H9 (cell line): ENCODE measurements at regions not wholly inside any gene's neighbourhood (a gene's known extent, or its start where the extent isn't known, plus 50 kb on each side); places are given as distances from the start of the nearest gene placed in this dataset.

Experiments used
- DNase-seq: peaks from one replicate; pipeline ENCODE4 v3.0.0-alpha.2; 2017
- H2AFZ ChIP-seq: one replicate; pipeline ENCODE4 v1.6.1; 2013; ENCODE audit warnings: mild to moderate bottlenecking, low read length, control low read depth, moderate library complexity
- H2AK5ac ChIP-seq: 2 replicates; pipeline ENCODE4 v1.6.1; 2013; ENCODE audit warnings: low read length, control low read depth, mixed read lengths; ENCODE audit not compliant: insufficient read length
- H2BK120ac ChIP-seq: one replicate; pipeline ENCODE4 v1.6.1; 2013; ENCODE audit warnings: low read depth, mild to moderate bottlenecking, low read length, control low read depth, inconsistent platforms; ENCODE audit not compliant: poor library complexity, severe bottlenecking
- H2BK12ac ChIP-seq: 2 replicates; pipeline ENCODE4 v1.6.1; 2013; ENCODE audit warnings: low read length, control low read depth, mixed read lengths, low read depth; ENCODE audit not compliant: insufficient read length
- H2BK15ac ChIP-seq: 2 replicates; pipeline ENCODE4 v1.6.1; 2013; ENCODE audit warnings: low read depth, low read length, control low read depth
- H2BK20ac ChIP-seq: one replicate; pipeline ENCODE4 v1.6.1; 2013; ENCODE audit warnings: low read depth, mild to moderate bottlenecking, low read length, control low read depth, inconsistent platforms; ENCODE audit not compliant: poor library complexity, severe bottlenecking
- H2BK5ac ChIP-seq: 2 replicates; pipeline ENCODE4 v1.6.1; 2013; ENCODE audit warnings: low read length, control low read depth, mixed read lengths; ENCODE audit not compliant: insufficient read length
- H3K14ac ChIP-seq: 2 replicates; pipeline ENCODE4 v1.6.1; 2013; ENCODE audit warnings: low read length, control low read depth; ENCODE audit not compliant: insufficient read depth
- H3K18ac ChIP-seq: 2 replicates; pipeline ENCODE4 v1.6.1; 2013; ENCODE audit warnings: low read depth, mild to moderate bottlenecking, mixed read lengths, low read length, control low read depth; ENCODE audit not compliant: insufficient read length
- H3K23ac ChIP-seq: 2 replicates; pipeline ENCODE4 v1.6.1; 2013; ENCODE audit warnings: low read length, control low read depth, mixed read lengths, low read depth; ENCODE audit not compliant: insufficient read length
- H3K23me2 ChIP-seq: 2 replicates; pipeline ENCODE4 v1.6.1; 2013; ENCODE audit warnings: low read depth, mild to moderate bottlenecking, mixed read lengths, low read length, control low read depth; ENCODE audit not compliant: insufficient read length, poor library complexity, severe bottlenecking
- H3K27ac ChIP-seq: 2 replicates; pipeline ENCODE4 v1.5.1; 2013; ENCODE audit warnings: low read length, control low read depth, mixed read lengths, low read depth; ENCODE audit not compliant: insufficient read length
- H3K27me3 ChIP-seq: 2 replicates; pipeline ENCODE4 v1.6.1; 2013; ENCODE audit warnings: low read length, control low read depth, inconsistent platforms; ENCODE audit not compliant: insufficient read depth
- H3K4ac ChIP-seq: 2 replicates; pipeline ENCODE4 v1.6.1; 2013; ENCODE audit warnings: low read depth, mild to moderate bottlenecking, control low read depth, inconsistent platforms, low read length, moderate library complexity
- H3K4me1 ChIP-seq: 2 replicates; pipeline ENCODE4 v1.6.1; 2013; ENCODE audit warnings: low read length, control low read depth, inconsistent platforms; ENCODE audit not compliant: insufficient read depth
- H3K4me2 ChIP-seq: 2 replicates; pipeline ENCODE4 v1.6.1; 2013; ENCODE audit warnings: low read length, control low read depth, mixed read lengths; ENCODE audit not compliant: insufficient read length, insufficient read depth
- H3K56ac ChIP-seq: 2 replicates; pipeline ENCODE4 v1.6.1; 2013; ENCODE audit warnings: low read depth, mild to moderate bottlenecking, mixed read lengths, low read length, control low read depth; ENCODE audit not compliant: insufficient read length
- H3K79me1 ChIP-seq: 2 replicates; pipeline ENCODE4 v1.6.1; 2013; ENCODE audit warnings: low read depth, mild to moderate bottlenecking, moderate library complexity, low read length, control low read depth, inconsistent platforms; ENCODE audit not compliant: insufficient read depth, poor library complexity, severe bottlenecking
- H3K79me2 ChIP-seq: 2 replicates; pipeline ENCODE4 v1.6.1; 2013; ENCODE audit warnings: low read length, control low read depth, inconsistent platforms; ENCODE audit not compliant: insufficient read depth
- H3K9ac ChIP-seq: 2 replicates; pipeline ENCODE4 v1.6.1; 2013; ENCODE audit warnings: low read length, control low read depth, mixed read lengths; ENCODE audit not compliant: insufficient read length; ENCODE audit errors: extremely low read depth
- H3K9me3 ChIP-seq: one replicate; pipeline ENCODE4 v1.6.1; 2013; ENCODE audit warnings: low read depth, low read length, inconsistent platforms; ENCODE audit not compliant: control insufficient read depth
- H3T11ph ChIP-seq: one replicate; pipeline ENCODE4 v1.6.1; 2013; ENCODE audit warnings: mild to moderate bottlenecking, low read length, control low read depth, inconsistent platforms
- H4K20me1 ChIP-seq: one replicate; pipeline ENCODE4 v1.6.1; 2013; ENCODE audit not compliant: control insufficient read depth, insufficient read length, insufficient read depth
- H4K5ac ChIP-seq: 2 replicates; pipeline ENCODE4 v1.6.1; 2013; ENCODE audit warnings: low read depth, mild to moderate bottlenecking, mixed read lengths, low read length, control low read depth; ENCODE audit not compliant: insufficient read length
- H4K8ac ChIP-seq: replicated peaks from 2 replicates; pipeline ENCODE4 v1.6.1; 2013; ENCODE audit warnings: low read length, control low read depth, mixed read lengths, low read depth; ENCODE audit not compliant: insufficient read length
- H4K91ac ChIP-seq: 2 replicates; pipeline ENCODE4 v1.6.1; 2013; ENCODE audit warnings: low read depth, mild to moderate bottlenecking, moderate library complexity, mixed read lengths, low read length, control low read depth; ENCODE audit not compliant: insufficient read length
- H3K27ac Mint-ChIP-seq, 3 experiments: 2 replicates in 2 of 3; 3 replicates in 1 of 3; pipeline ENCODE4 v1.8.0; 2020 to 2021; ENCODE audit warnings: mixed read lengths in 3 of 3, mild to moderate bottlenecking in 1 of 3, moderate library complexity in 1 of 3
- H3K27me3 Mint-ChIP-seq: 2 replicates; pipeline ENCODE4 v1.8.0; 2021; ENCODE audit warnings: low read depth, mild to moderate bottlenecking, moderate library complexity, mixed read lengths
- H3K36me3 Mint-ChIP-seq, 3 experiments: 2 replicates in 2 of 3; 3 replicates in 1 of 3; pipeline ENCODE4 v1.8.0; 2020 to 2021; ENCODE audit warnings: low read depth in 3 of 3, mixed read lengths in 3 of 3; ENCODE audit not compliant: insufficient read depth in 1 of 3
- H3K4me1 Mint-ChIP-seq, 2 experiments: 2 replicates each; pipeline ENCODE4 v1.8.0; 2020; ENCODE audit warnings: mixed read lengths in 2 of 2
- H3K4me3 Mint-ChIP-seq, 2 experiments: 2 replicates in 1 of 2; 3 replicates in 1 of 2; pipeline ENCODE4 v1.8.0; 2020 to 2021; ENCODE audit warnings: mild to moderate bottlenecking in 2 of 2, mixed read lengths in 2 of 2, moderate library complexity in 1 of 2
- H3K9me3 Mint-ChIP-seq, 2 experiments: 2 replicates in 1 of 2; 3 replicates in 1 of 2; pipeline ENCODE4 v1.8.0; 2020; ENCODE audit warnings: mild to moderate bottlenecking in 2 of 2, mixed read lengths in 2 of 2, moderate library complexity in 1 of 2
- TF ChIP-seq, protein P1 (sequence below): fragments of 200-600 bp; sonication (generic); conservative IDR thresholded peaks from 3 replicates; pipeline ENCODE4 v1.8.0; 2021; ENCODE audit warnings: antibody characterized with exemption, mild to moderate bottlenecking

- Histone ChIP-seq H3K9me3 (no peaks in the 10 kb centered on the region), H3K23me2 (no peaks in the 10 kb centered on the region), H3K18ac (no peak overlapping the region), H3K4me2 (no peak overlapping the region), H2AFZ (no peak overlapping the region), H2BK20ac (no peak overlapping the region), H3K9ac (no peak overlapping the region), H3K4ac (no peak overlapping the region), H3K4me1 (no peaks in the 10 kb centered on the region), H3K79me2 (no peaks in the 10 kb centered on the region), H2BK12ac (no peak overlapping the region), H3K27ac (no peak overlapping the region), H3K27me3 (no peaks in the 10 kb centered on the region), H4K8ac (no peak overlapping the region), H3T11ph (no peak overlapping the region), H4K91ac (no peak overlapping the region), H2BK5ac (no peak overlapping the region), H2BK15ac (no peak overlapping the region), H3K23ac (no peak overlapping the region), H4K5ac (no peak overlapping the region), H3K56ac (no peak overlapping the region), H3K79me1 (no peaks in the 10 kb centered on the region), H2AK5ac (no peak overlapping the region), H2BK120ac (no peak overlapping the region), H4K20me1 (no peaks in the 10 kb centered on the region), H3K14ac (no peak overlapping the region)
- Mint-ChIP-seq H3K36me3 (peaks cover 0 to 7% (median 0%) of the 10 kb centered on the region in 3 experiments; a peak in 1 of 7 replicates), H3K27ac (no peak overlapping the region), H3K4me1 (peaks cover 0 to 3% of the 10 kb centered on the region in 2 experiments; a peak in 1 of 4 replicates), H3K27me3 (no peaks in the 10 kb centered on the region), H3K9me3 (peaks cover 2 to 6% of the 10 kb centered on the region in 2 experiments; a peak in 2 of 5 replicates), H3K4me3 (no peak overlapping the region)
- no peak for DNase-seq
- TF ChIP-seq, protein P1, sequence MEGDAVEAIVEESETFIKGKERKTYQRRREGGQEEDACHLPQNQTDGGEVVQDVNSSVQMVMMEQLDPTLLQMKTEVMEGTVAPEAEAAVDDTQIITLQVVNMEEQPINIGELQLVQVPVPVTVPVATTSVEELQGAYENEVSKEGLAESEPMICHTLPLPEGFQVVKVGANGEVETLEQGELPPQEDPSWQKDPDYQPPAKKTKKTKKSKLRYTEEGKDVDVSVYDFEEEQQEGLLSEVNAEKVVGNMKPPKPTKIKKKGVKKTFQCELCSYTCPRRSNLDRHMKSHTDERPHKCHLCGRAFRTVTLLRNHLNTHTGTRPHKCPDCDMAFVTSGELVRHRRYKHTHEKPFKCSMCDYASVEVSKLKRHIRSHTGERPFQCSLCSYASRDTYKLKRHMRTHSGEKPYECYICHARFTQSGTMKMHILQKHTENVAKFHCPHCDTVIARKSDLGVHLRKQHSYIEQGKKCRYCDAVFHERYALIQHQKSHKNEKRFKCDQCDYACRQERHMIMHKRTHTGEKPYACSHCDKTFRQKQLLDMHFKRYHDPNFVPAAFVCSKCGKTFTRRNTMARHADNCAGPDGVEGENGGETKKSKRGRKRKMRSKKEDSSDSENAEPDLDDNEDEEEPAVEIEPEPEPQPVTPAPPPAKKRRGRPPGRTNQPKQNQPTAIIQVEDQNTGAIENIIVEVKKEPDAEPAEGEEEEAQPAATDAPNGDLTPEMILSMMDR = no peak
Observed at GRCh38 chr2:34199971-34200370, 600.9 kb upstream of the FAM98A start.
